ENCODE measurements at regions not wholly inside any gene's neighbourhood (a gene's known extent, or its start where the extent isn't known, plus 50 kb on each side); places are given as distances from the start of the nearest gene placed in this dataset.

GRCh38 chr18:47729356-47729755 is 201.1 kb downstream of the SMAD2 start:
- CTCF ChIA-PET: interaction anchor here (1.0 kb wide), 1 partner anchor 32 kb away, joined by 3 read pairs; no protein-coding TSS in a partner anchor
- no peak for DNase-seq
- H3K36me3 Mint-ChIP-seq (ENCODE audit: low read depth): no peaks in the 10 kb centered on the region

DNA sequence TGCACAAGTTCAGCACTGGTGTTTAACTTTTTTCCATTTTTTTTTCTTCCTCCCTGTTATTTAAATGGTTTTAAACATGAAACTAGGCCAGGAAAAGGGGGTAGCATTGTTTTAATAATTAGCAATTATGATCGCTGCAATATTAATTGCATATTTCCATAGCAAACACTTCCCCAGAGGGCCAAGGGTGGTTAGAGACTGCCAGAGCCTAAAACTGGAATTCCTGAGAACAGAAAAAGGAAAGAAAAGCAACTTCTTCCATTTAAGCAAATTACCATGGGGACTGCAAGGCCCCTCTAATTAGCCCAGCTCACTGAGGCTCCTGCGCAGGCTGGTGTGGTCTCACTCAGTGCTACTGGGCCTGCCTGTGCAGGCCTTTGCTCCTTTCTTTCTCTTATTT is 201.5 kb downstream of the SMAD2 start:
- no peak for ATAC-seq
- ChIA-PET POLR2A (no interaction called here), CTCF (interaction anchor here (1.0 kb wide), 1 partner anchor 33 kb away, joined by 3 read pairs; no protein-coding TSS in a partner anchor)
- no peak for TF ChIP-seq CTCF (IDR thresholded peaks at IDR 0.05)
- Mint-ChIP-seq H3K36me3 (ENCODE audit: low read depth) (no peaks in the 10 kb centered on the region), H3K27me3 (peaks cover 3% of the 10 kb centered on the region), H3K9me3 (no peaks in the 10 kb centered on the region), H3K27ac (no peak overlapping the region), H3K4me3 (no peak overlapping the region), H3K4me1 (ENCODE audit: low read depth) (no peaks in the 10 kb centered on the region)
- DNase-seq: no peak
- intact Hi-C loops (cut with micrococcal nuclease): no loop called here

More at GRCh38 chr18:47729356-47729755, 201.1 kb downstream of the SMAD2 start:
- Mint-ChIP-seq H3K27me3 (peaks cover 4% of the 10 kb centered on the region), H3K4me3 (no peak overlapping the region), H3K9me3 (no peaks in the 10 kb centered on the region), H3K4me1 (ENCODE audit: low read depth) (no peaks in the 10 kb centered on the region), H3K27ac (no peak overlapping the region)
- POLR2A ChIA-PET: no interaction called here
- intact Hi-C loops (cut with micrococcal nuclease): no loop called here
- no peak for ATAC-seq
- no peak for TF ChIP-seq CTCF (IDR thresholded peaks at IDR 0.05)

DNA sequence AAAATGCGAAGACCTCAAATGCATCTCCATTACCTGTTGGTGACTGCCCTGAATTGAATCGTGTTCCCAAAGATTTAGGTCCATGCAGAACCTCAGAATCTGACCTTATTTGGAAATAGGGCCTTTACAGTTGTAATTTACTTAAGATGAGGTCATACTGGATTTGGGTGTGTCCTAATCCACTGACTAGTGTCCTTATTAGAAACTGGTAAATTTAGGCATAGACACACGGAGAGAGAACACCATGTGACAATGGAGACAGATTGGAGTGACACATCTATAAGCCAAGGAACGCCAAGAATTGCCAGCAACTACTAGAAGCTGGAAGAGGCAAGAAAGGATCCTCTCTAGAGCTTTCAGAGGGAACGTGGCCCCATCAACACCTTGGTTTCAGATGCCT is 203.1 kb downstream of the SMAD2 start:
- POLR2A ChIA-PET: no interaction called here
- Mint-ChIP-seq H3K36me3 (ENCODE audit: low read depth) (no peaks in the 10 kb centered on the region), H3K9me3 (no peaks in the 10 kb centered on the region), H3K4me3 (no peak overlapping the region), H3K27me3 (peaks cover 2% of the 10 kb centered on the region), H3K4me1 (ENCODE audit: low read depth) (no peaks in the 10 kb centered on the region), H3K27ac (no peak overlapping the region)
- DNase-seq: no peak
- CTCF ChIA-PET: interaction anchor here (1.7 kb wide), 1 partner anchor 21 kb away, joined by 5 read pairs; no protein-coding TSS in a partner anchor
- ATAC-seq: no peak
- intact Hi-C loops (cut with micrococcal nuclease): no loop called here
- no peak for TF ChIP-seq CTCF (IDR thresholded peaks at IDR 0.05)

- no peak for TF ChIP-seq CTCF (IDR thresholded peaks at IDR 0.05)
- H3K36me3 Mint-ChIP-seq (ENCODE audit: low read depth): no peaks in the 10 kb centered on the region
- H3K27me3 Mint-ChIP-seq: no peaks in the 10 kb centered on the region
- H3K4me1 Mint-ChIP-seq (ENCODE audit: low read depth): no peaks in the 10 kb centered on the region
- no peak overlapping the region for H3K27ac Mint-ChIP-seq
- ChIA-PET POLR2A (no interaction called here), CTCF (no interaction called here)
- H3K4me3 Mint-ChIP-seq: no peak overlapping the region
- intact Hi-C loops (cut with micrococcal nuclease): no loop called here
- ATAC-seq: no peak
- no peaks in the 10 kb centered on the region for H3K9me3 Mint-ChIP-seq
- no peak for DNase-seq
Observed at GRCh38 chr18:47726550-47726949, 203.9 kb downstream of the SMAD2 start.

- POLR2A ChIA-PET: no interaction called here
- no peak overlapping the region for H3K27ac Mint-ChIP-seq
- intact Hi-C loops (cut with micrococcal nuclease): no loop called here
- H3K9me3 Mint-ChIP-seq: no peaks in the 10 kb centered on the region
- no peaks in the 10 kb centered on the region for H3K27me3 Mint-ChIP-seq
- H3K4me3 Mint-ChIP-seq: no peak overlapping the region
- H3K4me1 Mint-ChIP-seq (ENCODE audit: low read depth): no peaks in the 10 kb centered on the region
- DNase-seq (no peak), ATAC-seq (no peak)
- TF ChIP-seq CTCF (IDR thresholded peaks at IDR 0.05): no peak
- H3K36me3 Mint-ChIP-seq (ENCODE audit: low read depth): no peaks in the 10 kb centered on the region
- CTCF ChIA-PET: interaction anchor here (1.5 kb wide), 1 partner anchor 23 kb away, joined by 6 read pairs; no protein-coding TSS in a partner anchor
Observed at GRCh38 chr18:47725656-47726055, 204.8 kb downstream of the SMAD2 start.
